GM10248 (cell line): ENCODE measurements at regions not wholly inside any gene's neighbourhood (a gene's known extent, or its start where the extent isn't known, plus 50 kb on each side); places are given as distances from the start of the nearest gene placed in this dataset.
"Not testable (repeated sequence)": the region's sequence is repeated elsewhere in the genome, so short reads cannot be mapped to it uniquely, and the experiment has no call there.

Experiments used
- CTCF ChIA-PET: fragments of 300-600 bp; sonication (Branson Sonifier 250); formaldehyde crosslinking; extraction: SDS; loops from one replicate; lab custom pipeline; 2021; ENCODE audit warnings: antibody characterized with exemption; lab: Yijun Ruan, JAX
- POLR2A ChIA-PET: fragments of 350-650 bp; sonication (Branson Sonifier 250); formaldehyde crosslinking; extraction: SDS; loops from one replicate; lab custom pipeline; 2020; ENCODE audit warnings: antibody characterized with exemption; lab: Yijun Ruan, JAX
- DNase-seq: peaks from one replicate; pipeline ENCODE4 v3.0.0; 2012; ENCODE audit errors: extremely low spot score
- TF ChIP-seq, protein P1 (sequence below): IDR thresholded peaks from 2 replicates; pipeline ENCODE4 v1.5.1; 2012; ENCODE audit warnings: mild to moderate bottlenecking, low read depth; ENCODE audit errors: extremely low read depth, missing control alignments, control extremely low read depth

DNA sequence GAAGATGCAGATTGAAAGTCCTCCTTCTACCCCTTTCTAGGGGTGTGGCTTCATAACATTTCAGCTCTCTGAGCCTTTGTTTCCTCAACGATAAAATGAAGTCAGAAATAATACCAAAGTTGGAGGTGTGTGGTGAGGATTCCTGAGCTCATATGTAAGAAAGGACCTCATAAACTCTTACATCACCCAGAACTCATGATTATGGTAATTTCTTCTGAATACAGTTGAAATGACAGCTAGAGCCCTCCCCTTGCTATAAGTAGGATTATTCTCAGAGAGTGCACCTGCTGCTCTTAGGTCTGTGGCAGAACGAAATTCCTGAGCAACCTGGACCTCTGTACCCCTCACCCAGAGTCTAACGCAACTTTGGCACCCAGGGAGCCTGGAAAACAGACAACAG lies 291.4 kb upstream of the KLF4 start:
- no peak for DNase-seq
- TF ChIP-seq, protein P1, sequence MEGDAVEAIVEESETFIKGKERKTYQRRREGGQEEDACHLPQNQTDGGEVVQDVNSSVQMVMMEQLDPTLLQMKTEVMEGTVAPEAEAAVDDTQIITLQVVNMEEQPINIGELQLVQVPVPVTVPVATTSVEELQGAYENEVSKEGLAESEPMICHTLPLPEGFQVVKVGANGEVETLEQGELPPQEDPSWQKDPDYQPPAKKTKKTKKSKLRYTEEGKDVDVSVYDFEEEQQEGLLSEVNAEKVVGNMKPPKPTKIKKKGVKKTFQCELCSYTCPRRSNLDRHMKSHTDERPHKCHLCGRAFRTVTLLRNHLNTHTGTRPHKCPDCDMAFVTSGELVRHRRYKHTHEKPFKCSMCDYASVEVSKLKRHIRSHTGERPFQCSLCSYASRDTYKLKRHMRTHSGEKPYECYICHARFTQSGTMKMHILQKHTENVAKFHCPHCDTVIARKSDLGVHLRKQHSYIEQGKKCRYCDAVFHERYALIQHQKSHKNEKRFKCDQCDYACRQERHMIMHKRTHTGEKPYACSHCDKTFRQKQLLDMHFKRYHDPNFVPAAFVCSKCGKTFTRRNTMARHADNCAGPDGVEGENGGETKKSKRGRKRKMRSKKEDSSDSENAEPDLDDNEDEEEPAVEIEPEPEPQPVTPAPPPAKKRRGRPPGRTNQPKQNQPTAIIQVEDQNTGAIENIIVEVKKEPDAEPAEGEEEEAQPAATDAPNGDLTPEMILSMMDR, result no peak
- ChIA-PET CTCF (interaction anchor here (0.7 to 2.8 kb wide), 4 partner anchors 9 to 35 kb away, joined by 3 to 9 read pairs (median 6); no protein-coding TSS in a partner anchor), POLR2A (no interaction called here)

DNA sequence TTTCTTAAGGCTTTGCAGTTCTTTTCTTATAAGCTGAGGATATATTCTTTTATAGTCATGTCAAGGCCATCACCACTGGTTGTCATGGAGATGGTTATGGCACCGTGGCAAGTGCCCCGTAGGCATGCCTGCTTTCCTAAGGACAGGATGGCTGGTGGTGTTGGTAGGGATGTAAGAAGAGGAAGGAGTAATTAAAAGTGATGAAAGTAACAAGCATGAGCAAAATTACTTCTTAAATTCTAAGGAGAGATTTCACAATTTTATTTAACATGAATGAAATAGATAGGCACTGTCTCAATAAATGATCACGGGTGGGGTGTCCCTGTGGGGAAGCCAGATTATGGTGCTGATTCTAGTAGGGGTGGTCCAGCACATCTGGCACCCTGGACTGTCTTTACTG lies 290.2 kb upstream of the KLF4 start:
- TF ChIP-seq, protein P1, result no peak
- ChIA-PET POLR2A (no interaction called here), CTCF (interaction anchor here (2.8 kb wide), 1 partner anchor 8 kb away, joined by 9 read pairs; no protein-coding TSS in a partner anchor)
- no peak for DNase-seq

- DNase-seq, result no peak
- ChIA-PET CTCF (interaction anchor here (0.9 kb wide), 1 partner anchor 12 kb away, joined by 3 read pairs; no protein-coding TSS in a partner anchor), POLR2A (no interaction called here)
- TF ChIP-seq, protein P1, result no peak
Observed at GRCh38 chr9:107778661-107779060, 289.1 kb upstream of the KLF4 start.

DNA sequence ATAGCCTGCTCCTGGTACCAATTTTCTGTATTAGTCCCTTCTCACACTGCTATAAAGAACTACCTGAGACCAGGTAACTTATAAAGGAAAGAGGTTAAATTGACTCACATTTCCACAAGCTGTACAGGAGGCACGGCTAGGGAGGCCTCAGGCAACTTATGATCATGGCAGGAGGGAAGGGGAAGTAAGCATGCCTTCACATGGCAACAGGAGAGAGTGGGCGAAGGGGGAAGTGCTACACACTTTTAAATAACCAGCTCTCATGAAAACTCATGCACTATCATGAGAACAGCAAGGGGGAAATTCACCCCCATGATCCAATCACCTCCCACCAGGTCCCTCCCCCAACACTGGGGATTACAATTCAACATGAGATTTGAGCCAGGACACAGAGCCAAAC lies 284.5 kb upstream of the KLF4 start:
- CTCF ChIA-PET, result interaction anchor here (0.8 to 0.9 kb wide), 2 partner anchors 11 to 25 kb away, joined by 3 read pairs; no protein-coding TSS in a partner anchor
- POLR2A ChIA-PET, DNase-seq: not testable (repeated sequence)

- TF ChIP-seq, protein P1, result no peak
- ChIA-PET CTCF (interaction anchor here (2.4 kb wide), 1 partner anchor 8 kb away, joined by 9 read pairs; no protein-coding TSS in a partner anchor), POLR2A (no interaction called here)
- no peak for DNase-seq
Observed at GRCh38 chr9:107772988-107773387, 283.4 kb upstream of the KLF4 start.

- CTCF ChIA-PET, result no interaction called here
- TF ChIP-seq, protein P1, result no peak
- no peak for DNase-seq
- POLR2A ChIA-PET, result no interaction called here
Observed at GRCh38 chr9:107770716-107771115, 281.1 kb upstream of the KLF4 start.

DNA sequence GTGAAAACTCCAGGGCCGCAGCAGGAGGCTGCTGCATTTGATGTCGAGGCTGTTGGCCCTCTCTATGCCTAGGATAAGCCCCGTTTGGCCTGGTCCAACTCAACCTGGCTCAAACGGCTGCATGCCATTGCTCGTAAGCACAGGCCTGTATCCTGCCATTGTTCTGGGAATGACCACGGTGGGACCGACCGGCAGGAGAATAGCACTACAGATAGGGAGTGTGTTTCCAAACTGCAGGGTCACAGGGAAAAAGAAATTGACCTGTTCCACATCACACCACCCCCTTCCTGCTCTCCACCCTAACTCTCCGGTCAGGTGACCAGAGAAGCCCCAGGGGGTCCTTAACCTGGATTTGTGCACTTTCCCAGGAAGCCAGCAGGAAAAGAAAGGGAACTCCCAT lies 278.7 kb upstream of the KLF4 start:
- TF ChIP-seq, protein P1, result no peak
- POLR2A ChIA-PET, result no interaction called here
- CTCF ChIA-PET, result no interaction called here
- DNase-seq, result no peak
